Spleen (tissue), 7 donors: ENCODE measurements at regions not wholly inside any gene's neighbourhood (a gene's known extent, or its start where the extent isn't known, plus 50 kb on each side); places are given as distances from the start of the nearest gene placed in this dataset.

Source experiments
- CTCF ChIP-seq, 11 experiments: fragments of 200-600 bp in 7 of 11; fragments of 450-650 bp in 4 of 11; sonication (generic) in 4 of 11; IDR thresholded peaks in 8 of 11; conservative IDR thresholded peaks in 3 of 11; 1 replicate in 7 of 11; 2 replicates in 4 of 11; pipeline versions ENCODE4 v1.4.0 to v1.8.0; 2016 to 2021; ENCODE audit warnings: antibody characterized with exemption in 11 of 11, inconsistent platforms in 4 of 11, mild to moderate bottlenecking in 1 of 11
- POLR2A ChIP-seq, 3 donors: fragments of 450-650 bp; IDR thresholded peaks; one replicate each; pipeline ENCODE4 v1.5.1; 2017; ENCODE audit warnings: antibody characterized with exemption in 3 of 3, mild to moderate bottlenecking in 1 of 3
- POLR2AphosphoS5 ChIP-seq, 3 donors: sonication (generic); formaldehyde crosslinking; IDR thresholded peaks; one replicate each; pipeline ENCODE4 v1.5.1; 2017; ENCODE audit warnings: antibody characterized with exemption in 3 of 3
- donor health status: DM: no; HTN: no; CAD: no; lungs with moderate emphysema.
- donor health status: DM: no; HTN: no; CAD: no.
- donor health status: DM: no; HTN: no; CAD: no.

GRCh38 chr11:42552786-42553185, 759.0 kb upstream of the API5 start:
- TF ChIP-seq CTCF (IDR thresholded peaks at IDR 0.05 in 8 of 11, conservative IDR thresholded peaks at IDR 0.05 in 3 of 11), result no peak
- no peak for TF ChIP-seq POLR2AphosphoS5 (IDR thresholded peaks at IDR 0.05)
- no peak for TF ChIP-seq POLR2A (IDR thresholded peaks at IDR 0.05)
